Stimulated activated naive CD8-positive, alpha-beta T cell treated with anti-CD3 and anti-CD28 coated beads, Interleukin-15, Interleukin-2, amounts not matched to agents 100 U/mL and 50 U/mL, for 24 hours (primary cell): ENCODE measurements at regions not wholly inside any gene's neighbourhood (a gene's known extent, or its start where the extent isn't known, plus 50 kb on each side); places are given as distances from the start of the nearest gene placed in this dataset.
A peak's percentile ranks its signal among the peaks of the same experiment; 100 is the strongest.
"Not testable (repeated sequence)": the region's sequence is repeated elsewhere in the genome, so short reads cannot be mapped to it uniquely, and the experiment has no call there.

Source experiments
- ATAC-seq: fragments of 150-1000 bp; cut with Tn5 transposase; one replicate; pipeline ENCODE4 v1.10.0; 2021
- DNase-seq: peaks from one replicate; pipeline ENCODE4 v3.0.0; 2021

DNA sequence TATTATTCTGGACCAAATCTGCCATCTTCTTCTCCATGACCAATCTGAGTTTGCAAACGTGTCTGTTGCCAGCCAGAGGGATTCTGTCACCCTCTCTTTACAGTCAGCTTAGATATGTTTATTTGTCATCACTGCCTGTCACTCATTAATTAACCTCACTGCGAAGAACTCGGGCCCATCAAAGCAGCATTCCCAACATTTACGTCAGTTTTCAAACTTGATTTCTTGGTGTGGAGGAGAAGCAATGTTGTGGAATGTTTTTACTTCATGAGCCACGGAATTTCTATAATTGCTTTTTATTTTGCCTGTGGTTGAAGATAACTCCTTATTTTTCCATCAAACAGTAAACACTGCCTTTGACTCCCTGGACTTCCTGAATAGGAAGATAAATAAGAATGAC, 91.8 kb upstream of the CNKSR3 start:
- ATAC-seq: no peak
- DNase-seq: no peak

DNA sequence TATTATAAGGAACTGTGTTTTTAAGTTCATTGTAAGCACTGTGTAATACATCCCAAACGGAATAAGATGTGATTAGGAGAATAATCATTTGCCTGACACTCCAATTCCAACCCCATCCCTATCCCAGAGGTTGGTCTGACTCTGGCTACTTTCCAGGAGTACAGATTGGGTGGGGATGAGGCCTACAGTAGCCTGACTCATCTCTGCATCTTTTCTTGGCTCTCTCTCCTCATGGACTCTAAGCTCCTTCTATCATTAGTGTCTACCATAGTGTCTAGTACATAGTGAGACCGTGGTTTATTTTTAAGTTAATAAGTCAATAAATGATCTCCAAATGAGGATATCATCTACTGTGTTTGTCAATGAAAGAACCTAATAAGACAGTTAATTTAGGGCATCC, 92.2 kb upstream of the CNKSR3 start:
- DNase-seq: no peak

DNA sequence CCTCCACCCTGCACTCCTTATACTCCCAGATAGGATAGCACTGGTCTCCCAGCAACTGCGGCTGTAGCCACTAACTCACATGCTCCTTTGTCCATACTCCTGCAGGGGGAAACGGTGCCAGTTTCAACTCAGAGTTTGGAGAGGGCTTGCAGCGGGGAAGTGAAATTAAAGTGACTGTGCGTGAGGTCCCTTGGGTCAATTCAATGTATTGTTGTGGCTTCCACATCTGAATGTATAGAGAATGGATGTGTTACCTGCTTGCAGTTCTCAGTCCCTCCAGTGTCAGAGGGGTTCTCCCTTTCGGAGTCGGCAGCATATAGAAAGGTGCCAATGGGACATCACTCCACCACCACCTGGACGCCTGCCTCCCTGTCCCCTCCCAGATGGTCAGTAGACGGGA, 93.6 kb upstream of the CNKSR3 start:
- DNase-seq (no peak), ATAC-seq (no peak)

More for the DNA sequence above, 92.2 kb upstream of the CNKSR3 start:
- no peak for ATAC-seq

DNA sequence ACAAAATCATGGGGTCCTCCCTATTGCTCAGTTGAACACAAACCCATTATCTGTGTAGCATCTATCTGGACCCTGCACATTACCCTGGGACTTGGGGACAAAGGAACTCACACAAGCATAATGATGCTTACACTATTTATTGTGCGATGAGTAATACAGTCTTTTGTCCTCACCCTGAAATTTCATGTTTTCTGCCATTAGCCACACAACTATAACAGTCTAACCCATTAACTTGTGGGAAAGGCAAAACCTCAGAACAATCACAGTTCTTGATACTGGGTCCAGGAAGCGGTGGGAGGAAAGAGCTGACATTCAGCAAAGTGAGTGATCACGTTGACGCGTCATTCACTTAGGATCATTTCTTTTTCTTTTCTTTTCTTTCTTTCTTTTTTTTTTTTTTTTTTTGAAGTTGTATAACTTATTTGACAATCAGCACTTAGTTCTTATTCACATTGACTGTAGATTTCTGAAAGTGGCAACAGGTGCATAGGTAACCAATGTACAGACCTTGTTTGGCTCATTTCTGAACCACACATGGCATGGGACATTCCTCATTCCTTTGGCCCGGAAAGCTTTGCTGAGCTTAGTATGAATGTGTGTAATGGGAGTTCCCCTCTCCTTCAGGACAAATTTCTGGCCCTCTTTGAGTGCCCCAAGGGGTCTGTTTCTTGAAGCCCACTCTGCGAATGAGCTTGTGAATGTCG, 94.8 kb upstream of the CNKSR3 start:
- DNase-seq (peak; percentile 38), ATAC-seq (peak; percentile 57)

DNA sequence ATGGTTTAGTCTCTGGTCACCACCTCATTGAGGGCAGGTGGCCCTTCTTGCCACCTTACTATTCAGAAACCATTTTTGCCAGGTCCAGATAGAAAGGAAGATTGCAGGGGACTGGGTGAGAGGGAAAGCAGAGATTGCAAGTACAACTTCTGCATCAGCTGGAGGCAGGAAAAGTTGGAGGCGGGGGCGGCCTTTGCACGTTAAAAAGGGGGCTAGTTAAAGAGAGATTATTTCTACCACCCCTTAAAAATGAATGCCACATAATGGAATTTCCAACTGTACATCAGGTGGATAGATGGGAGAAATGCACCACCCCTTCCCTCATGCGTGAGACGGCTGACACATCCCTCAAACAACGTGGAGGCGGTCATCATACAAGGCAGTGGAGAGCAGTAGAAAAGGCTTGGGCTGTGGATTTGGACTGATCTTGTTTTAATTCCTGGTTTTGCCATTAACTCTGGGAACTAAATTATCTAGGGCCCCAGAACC, 95.4 kb upstream of the CNKSR3 start:
- ATAC-seq: no peak
- no peak for DNase-seq

DNA sequence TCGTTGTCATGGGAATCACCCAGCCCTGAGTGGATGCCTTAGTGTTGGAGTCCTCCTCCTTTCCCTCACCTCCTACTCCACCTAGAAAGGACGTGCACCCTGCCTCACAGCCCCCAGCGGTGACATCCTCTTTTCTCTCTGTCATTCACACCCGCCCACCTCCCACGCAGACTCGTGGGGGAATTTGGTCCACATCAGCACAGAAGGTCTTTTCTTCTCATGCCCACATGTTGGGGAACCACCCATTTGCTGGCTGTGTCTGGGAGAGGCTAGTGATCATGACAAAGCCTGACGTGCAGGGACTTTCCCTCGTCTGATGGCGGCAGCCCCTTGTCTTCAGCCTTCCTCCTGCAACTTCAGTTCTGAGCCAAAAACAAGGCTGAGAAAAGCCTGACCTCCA, 96.0 kb upstream of the CNKSR3 start:
- ATAC-seq: peak; percentile 95
- peak; percentile 93 for DNase-seq

DNA sequence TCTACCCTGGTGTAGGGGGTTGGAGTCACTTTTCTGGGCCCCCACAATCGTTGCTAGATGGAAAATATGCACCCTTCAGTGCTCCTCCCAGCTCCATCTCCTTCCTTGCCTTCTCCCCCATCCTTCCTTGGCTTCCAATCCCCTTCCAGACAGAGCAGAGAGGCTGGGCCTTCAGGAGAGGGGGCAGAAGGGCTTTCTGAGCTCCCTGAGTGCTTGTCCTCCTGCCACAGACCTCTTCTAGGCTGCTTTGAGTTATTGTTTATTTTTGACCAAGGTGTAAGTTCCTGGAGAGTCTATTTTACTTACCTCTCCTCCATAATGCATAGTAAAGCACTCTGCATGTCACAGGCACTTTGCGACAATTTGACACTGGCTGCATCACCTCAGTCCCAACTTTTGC, 96.4 kb upstream of the CNKSR3 start:
- ATAC-seq (no peak), DNase-seq (no peak)

DNA sequence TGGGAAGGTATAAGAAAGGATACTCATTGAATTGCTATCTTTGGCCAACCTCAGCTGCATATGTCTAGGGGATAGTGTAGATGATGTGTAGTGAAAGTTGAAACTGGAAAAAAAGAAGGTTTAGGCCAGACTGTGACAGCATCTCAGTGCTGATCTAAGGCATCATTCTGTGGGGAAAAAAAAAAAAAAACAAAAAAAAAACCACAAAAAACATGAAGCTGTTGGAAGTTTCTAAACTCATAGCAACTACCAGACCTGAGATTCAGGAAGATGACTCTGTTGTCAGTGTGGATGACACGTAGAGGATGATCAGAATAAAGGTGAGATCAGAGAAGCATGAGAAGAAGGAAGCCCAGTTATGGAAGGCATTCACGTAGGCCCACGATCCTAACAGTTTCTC, 100.8 kb upstream of the CNKSR3 start:
- DNase-seq (no peak), ATAC-seq (peak; percentile 45)

DNA sequence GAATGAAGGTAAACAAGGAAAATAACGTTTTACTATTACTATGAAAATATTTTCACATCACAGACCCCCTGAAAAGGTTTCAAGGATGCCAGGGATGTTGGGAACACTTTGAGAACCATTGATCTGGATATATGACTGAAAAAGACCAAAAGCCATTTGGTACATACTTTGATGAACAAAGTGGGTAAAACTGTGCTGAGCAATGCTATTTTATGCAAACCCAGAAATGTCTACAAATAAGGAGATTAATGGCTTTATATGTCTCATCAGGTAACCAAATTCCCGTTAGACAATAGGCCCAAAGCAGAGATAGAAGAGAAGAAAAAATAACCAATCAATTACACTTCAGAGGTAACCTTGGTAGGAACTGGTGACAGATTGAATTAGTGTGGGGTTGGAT, 101.4 kb upstream of the CNKSR3 start:
- DNase-seq (no peak), ATAC-seq (no peak)

DNA sequence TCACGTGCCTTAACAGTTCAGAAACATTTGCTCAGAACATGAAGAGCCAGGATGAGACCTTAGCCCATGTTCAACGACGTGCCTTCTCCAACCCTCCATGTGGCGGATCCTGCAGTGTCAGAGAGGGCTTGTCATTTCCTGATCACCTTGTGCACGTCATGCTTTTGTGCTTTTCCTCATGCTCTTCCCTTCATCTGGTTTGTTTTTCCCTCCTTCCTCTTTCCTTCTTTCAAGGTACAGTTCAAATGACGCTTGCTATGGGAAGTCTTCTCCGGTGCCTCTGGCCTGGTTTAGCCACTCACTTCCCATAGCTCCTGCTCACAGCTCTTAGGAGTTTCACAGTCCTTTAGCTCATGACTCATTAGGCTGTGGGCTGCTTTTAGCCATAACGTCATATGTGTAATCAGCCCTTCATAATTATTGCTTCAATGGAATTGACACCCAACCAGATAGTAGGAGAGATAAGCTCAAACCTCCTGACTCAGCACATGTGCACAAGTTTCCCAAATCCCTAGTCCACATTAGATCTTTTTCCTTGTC, 102.7 kb upstream of the CNKSR3 start:
- DNase-seq (no peak), ATAC-seq (no peak)

DNA sequence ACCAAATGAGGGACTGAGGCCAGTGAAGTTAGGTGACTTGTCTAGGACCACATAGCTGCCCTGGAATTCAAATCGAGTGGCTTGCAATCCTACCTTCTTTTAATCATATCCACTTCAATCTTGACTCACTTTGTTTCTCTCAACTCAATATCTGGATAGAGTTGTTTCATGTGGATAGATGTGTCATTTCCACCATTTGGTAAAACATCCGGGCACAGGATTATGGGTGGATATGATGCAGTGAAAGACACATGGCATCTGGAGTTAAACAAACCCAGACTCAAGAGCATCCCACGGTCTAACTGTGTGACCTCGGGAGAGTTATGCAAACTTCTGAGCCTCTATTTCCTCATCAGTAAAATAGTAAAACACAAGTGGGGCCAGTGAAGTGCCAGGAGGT, 103.6 kb upstream of the CNKSR3 start:
- DNase-seq: no peak
- no peak for ATAC-seq

DNA sequence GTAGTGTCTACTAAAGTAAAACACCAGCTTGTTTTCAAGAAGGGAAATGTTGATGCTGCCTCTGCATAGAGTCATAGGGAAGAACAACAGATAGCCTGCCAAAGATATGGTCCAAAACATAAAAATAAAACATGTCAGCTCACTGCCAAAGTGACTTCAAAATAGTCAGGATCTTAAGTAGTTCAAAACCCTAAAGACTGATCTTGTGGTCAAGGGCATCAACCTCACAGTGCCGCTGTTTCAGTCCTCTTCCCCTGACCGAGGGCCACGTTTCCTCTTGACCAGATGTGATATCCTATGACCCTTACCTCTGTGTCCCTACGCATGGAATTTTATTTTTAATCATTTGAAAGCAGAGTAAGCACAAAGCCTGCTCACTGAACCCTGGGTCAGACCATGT, 104.2 kb upstream of the CNKSR3 start:
- DNase-seq (no peak), ATAC-seq (no peak)

DNA sequence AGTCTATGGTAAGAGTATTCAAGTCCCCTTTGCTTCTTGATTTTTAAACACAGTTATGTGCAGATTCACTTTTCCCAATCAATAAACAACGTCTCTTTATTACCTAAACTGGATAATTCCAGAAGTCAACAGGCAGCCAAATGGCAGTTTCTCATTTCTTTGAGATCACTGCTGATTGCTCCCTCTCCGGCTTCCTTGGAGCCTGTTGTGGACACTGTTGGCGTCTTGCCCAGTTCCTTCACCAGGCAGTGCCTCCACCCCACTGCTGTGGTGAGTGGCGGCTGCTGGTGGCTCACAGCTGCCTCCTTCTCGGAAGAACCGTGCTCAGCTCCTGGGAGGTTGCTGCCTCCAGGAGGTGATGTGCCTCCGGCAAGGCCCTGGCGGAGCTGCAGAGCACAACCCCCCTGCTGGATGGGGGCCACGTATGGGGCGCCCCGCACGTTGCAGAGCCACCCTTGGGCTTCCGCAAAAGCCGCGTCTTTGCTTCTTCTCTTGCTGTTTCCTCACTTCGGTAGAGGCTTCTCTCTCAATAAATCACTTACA, 105.1 kb upstream of the CNKSR3 start:
- ATAC-seq: no peak
- DNase-seq: no peak

DNA sequence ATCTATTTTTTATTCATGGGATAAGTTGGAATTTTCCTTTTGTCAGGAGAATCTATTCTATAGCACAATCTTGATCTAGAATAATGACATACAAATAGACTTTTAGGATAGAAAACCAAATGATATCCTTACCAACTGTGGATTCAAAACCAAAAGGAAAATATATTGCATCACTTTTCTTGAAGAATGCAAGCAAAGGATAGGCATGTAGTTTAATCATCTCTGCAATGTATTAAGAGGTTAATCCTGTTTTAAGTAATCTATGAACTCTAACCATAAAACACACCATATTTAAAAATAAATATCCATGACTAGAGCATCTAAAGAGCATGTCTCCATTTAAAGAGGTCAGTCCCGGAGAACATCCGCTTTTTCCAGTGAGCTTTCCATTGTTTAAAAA, 106.7 kb upstream of the CNKSR3 start:
- ATAC-seq: no peak

DNA sequence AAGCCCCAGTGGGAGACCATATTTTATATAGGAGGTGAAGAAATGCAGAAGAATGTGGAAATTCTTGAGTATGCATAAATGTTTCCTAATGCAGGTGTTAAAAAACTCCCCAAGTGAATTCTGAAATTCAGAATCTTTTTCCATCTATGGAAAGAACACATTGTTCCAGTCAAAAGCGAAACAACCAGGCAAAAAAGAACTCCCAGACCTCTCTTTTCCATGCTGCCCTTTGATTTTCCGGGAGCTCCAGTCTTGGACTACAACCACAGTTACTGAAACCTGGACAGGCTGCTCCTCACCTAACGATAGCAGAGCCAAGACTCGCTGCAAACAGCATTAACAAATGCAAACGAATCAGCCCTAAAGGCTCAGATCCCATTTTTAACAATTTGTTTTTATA, 108.7 kb upstream of the CNKSR3 start:
- no peak for DNase-seq

More for the DNA sequence above, 106.7 kb upstream of the CNKSR3 start:
- no peak for DNase-seq

DNA sequence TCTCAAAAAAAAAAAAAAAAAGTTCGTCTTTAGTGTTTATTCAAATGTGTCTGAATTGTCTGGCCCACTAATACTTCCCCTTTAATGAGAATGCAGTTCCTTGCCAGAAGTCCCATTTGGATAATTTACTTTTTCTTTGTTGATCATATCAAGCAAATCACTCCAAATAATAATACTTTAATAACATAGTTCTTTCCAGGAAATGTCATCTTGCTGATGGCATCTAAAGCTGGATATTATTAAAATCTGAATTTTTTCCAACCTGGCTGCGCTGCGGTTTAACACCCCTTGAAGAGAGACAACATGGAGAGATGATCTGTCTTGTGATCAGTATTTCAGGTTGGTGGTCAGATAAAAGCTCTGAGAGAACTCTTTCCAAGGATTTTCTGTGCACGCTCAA, 111.2 kb upstream of the CNKSR3 start:
- ATAC-seq (no peak), DNase-seq (no peak)

More for the DNA sequence above, 108.7 kb upstream of the CNKSR3 start:
- no peak for ATAC-seq

DNA sequence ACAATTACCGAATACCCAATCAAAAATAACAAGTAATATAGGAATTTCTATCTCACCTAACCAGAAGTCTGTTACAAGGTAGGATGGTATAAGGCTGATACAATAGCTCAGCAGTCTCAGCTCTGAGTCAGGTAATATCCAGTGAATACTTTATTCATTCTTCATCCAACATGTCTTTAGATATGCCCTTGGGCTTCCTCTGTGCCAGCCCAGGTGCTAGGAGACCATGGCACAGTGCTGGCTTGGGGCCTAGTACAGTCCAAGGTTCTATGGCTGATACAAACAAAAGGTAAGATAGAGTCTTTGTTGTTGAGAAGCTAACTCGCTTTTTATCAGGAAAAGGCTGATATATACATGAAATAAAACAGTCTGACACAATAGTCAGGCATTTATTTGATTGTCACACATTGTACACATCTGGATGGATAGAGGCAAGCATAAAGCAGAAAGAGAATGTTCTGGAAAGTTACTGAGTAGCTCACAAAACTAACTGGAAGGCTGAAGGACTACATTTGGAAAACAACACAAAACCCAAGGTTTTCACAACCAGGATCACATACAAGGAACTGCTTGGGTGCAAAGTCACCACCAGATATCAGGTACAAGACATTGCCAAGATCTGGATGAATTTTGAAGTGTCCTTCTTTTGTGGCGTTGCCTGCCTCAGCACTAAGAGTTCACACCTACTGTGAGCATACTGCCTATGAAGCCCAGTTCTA, 110.4 kb upstream of the SCAF8 start:
- ATAC-seq: no peak

DNA sequence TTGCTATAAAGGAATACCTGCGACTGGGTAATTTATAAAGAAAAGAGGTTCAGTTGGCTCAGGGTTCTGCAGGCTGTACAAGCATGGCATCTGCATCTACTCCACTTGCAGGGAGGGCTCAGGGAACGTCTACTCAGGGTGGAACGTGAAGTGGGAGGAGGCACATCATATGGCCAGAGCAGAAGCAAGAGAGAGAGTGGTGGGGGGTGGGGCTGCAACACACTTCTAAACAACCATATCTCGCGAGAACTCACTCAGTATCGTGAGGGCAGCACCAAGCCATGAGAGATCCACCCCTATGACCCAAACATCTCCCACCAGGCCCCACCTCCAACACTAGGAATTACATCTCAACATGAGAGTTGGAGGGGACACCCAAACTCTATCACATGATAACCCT, 109.8 kb upstream of the SCAF8 start:
- ATAC-seq (no peak), DNase-seq (no peak)

More for the DNA sequence above, 110.4 kb upstream of the SCAF8 start:
- no peak for DNase-seq

DNA sequence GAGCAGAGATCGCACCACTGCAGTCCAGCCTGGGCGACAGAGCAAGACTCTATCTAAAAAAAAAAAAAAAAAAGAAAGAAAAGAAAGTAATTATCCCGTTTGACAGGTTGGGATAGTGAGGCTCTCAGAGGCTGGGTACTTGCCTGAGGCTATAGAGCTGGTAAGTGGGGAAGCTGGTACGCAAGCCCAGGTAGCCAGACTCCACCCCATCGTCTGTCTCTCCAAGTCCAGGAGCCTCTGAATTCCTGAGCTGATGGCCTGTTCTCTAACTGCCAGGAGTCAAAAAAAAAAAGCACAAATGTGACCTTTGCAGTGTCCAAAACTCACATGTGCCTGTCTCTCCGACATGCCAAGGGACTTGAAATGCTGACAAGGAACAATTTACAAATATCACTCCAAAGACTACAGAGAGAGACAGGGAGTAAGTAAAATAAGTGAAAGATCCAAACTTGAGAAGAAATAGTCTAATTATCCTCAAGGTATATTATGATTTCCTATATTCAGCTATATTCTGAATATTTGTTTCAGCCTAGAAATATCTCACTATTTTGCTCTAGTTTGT, 109.1 kb upstream of the SCAF8 start:
- DNase-seq (no peak), ATAC-seq (no peak)

DNA sequence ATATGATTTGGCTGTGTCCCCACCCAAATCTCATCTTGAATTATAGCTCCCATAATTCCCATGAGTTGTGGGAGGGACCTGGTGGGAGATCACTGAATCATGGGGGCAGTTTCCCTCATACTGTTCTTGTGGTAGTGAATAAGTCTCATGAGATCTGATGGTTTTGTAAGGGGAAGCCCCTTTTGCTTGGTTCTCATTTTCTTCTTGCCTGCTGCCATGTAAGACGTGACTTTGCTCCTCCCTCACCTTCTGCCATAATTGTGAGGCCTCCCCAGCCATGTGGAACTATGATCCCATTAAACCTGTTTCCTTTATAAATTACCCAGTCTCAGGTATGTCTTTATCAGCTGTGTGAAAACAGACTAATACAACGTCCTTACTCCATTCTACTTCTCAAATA, 108.5 kb upstream of the SCAF8 start:
- not testable (repeated sequence) for DNase-seq, ATAC-seq

DNA sequence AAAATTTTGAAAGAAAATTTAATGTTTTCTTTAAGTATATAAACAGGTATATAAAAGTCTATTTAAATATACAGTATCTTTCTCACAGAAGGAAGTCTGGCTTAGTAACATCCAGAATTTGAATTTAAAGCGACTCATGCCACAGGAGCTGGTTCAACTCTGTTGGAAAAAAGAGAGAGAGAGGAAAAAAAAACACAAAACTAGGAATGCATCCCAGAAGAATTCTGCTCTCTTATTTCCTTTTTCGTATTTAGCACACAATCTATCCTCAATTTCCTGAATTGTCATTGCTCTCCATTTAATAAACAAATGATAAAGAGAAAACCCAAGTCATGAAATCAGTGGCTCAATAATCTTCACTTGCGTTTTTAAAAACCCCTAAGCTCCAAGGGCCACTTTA, 107.5 kb upstream of the SCAF8 start:
- no peak for DNase-seq
- ATAC-seq: no peak

DNA sequence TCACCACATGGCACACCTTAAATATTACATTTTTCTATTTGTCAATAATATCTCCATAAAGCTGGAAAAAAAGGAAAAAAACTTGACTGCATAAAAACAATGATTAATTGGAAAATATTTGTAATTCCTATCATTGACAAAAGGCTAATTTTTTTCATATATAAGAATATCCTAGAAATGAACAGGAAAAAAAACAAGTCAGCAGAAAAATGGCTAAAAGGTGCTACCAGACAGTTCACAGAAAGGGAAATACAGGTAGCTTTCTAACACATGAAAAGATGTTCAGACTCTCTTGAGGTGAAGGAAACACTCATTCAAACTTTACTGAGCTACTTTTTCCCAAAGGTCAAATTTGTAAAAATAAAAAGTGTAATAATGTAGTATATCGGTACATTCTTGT, 104.1 kb upstream of the SCAF8 start:
- ATAC-seq (no peak), DNase-seq (no peak)

DNA sequence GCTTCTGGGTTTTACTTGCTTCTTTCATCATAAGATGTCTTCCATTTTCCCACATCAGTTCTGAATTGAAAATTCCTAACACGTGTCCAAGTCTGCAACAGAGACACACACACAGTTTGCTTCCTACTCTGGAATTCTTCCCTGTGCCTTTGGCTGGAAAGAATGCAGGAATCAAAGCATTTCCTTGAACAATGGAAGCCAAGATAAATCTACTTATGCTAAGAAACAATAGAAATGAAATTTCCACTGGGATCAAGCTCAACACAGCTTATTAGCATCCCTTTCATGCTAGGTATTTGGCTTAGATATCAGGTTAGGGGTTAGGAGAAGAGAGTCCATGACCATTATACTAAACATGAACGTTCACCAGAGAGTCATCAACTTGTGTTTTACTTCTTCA, 101.1 kb upstream of the SCAF8 start:
- no peak for ATAC-seq
- DNase-seq: no peak
